ENCODE measurements at regions not wholly inside any gene's neighbourhood (a gene's known extent, or its start where the extent isn't known, plus 50 kb on each side); places are given as distances from the start of the nearest gene placed in this dataset.

- TF ChIP-seq EZH2phosphoT487 (IDR thresholded peaks at IDR 0.05; ENCODE audit: insufficient read depth, low read depth) = no peak
- TF ChIP-seq EZH2 (IDR thresholded peaks at IDR 0.05; ENCODE audit: insufficient read depth, poor library complexity, severe bottlenecking) = no peak
Measured at GRCh38 chr4:162684371-162684700, 482.4 kb downstream of the NAF1 start.
